IMR-90 (cell line): ENCODE measurements at regions not wholly inside any gene's neighbourhood (a gene's known extent, or its start where the extent isn't known, plus 50 kb on each side); places are given as distances from the start of the nearest gene placed in this dataset.
"Not testable (repeated sequence)": the region's sequence is repeated elsewhere in the genome, so short reads cannot be mapped to it uniquely, and the experiment has no call there.

ENCODE experiments used
- ATAC-seq: fragments of 200-7000 bp; cut with Tn5 transposase; 2 replicates; pipeline ENCODE4 v1.9.1; 2020; ENCODE audit warnings: low read depth, mild to moderate bottlenecking, moderate library complexity
- BruUV-seq: library from RNA; stranded (reverse); fragments of 400-500 nt; replicated peaks from 2 replicates; lab custom pipeline; 2021; lab: Mats Ljungman, UMichigan
- CTCF ChIA-PET: fragments of 300-600 bp; formaldehyde crosslinking; extraction: SDS; loops from one replicate; lab custom pipeline; 2021; ENCODE audit warnings: antibody characterized with exemption; lab: Yijun Ruan, JAX
- POLR2A ChIA-PET: fragments of 300-600 bp; sonication (Branson Sonifier 250); formaldehyde crosslinking; loops from one replicate; lab custom pipeline; 2022; ENCODE audit warnings: antibody characterized with exemption; ENCODE audit not compliant: unreplicated experiment; lab: Charles Lee
- DNase-seq: peaks from one replicate; pipeline ENCODE4 v3.0.0; 2013
- H2AFZ ChIP-seq: replicated peaks from 2 replicates; pipeline ENCODE3; 2013; ENCODE audit warnings: low read length, mild to moderate bottlenecking; ENCODE audit not compliant: poor library complexity
- H2AK5ac ChIP-seq: 2 replicates; pipeline ENCODE4 v1.6.1; 2013; ENCODE audit warnings: low read depth, low read length, inconsistent platforms
- H2AK9ac ChIP-seq: replicated peaks from 2 replicates; pipeline ENCODE3; 2013; ENCODE audit warnings: mild to moderate bottlenecking, low read depth, low read length, moderate library complexity; ENCODE audit not compliant: poor library complexity
- H2BK120ac ChIP-seq: 2 replicates; pipeline ENCODE4 v1.6.1; 2013; ENCODE audit warnings: low read depth, low read length, inconsistent platforms
- H2BK15ac ChIP-seq: 3 replicates; pipeline ENCODE4 v1.6.1; 2013; ENCODE audit warnings: low read depth, low read length, inconsistent platforms
- H2BK20ac ChIP-seq: 2 replicates; pipeline ENCODE4 v1.6.1; 2013; ENCODE audit warnings: low read depth, mild to moderate bottlenecking, inconsistent platforms, low read length, moderate library complexity
- H2BK5ac ChIP-seq: 2 replicates; pipeline ENCODE4 v1.6.1; 2013; ENCODE audit warnings: mild to moderate bottlenecking, low read depth, low read length, inconsistent platforms; ENCODE audit not compliant: poor library complexity, severe bottlenecking
- H3K14ac ChIP-seq: replicated peaks from 2 replicates; pipeline ENCODE4 v1.6.1; 2013; ENCODE audit warnings: low read depth, low read length, inconsistent platforms
- H3K18ac ChIP-seq: 2 replicates; pipeline ENCODE4 v1.6.1; 2013; ENCODE audit warnings: low read depth, low read length, control low read depth
- H3K23ac ChIP-seq: 2 replicates; pipeline ENCODE4 v1.6.1; 2013; ENCODE audit warnings: low read depth, low read length, inconsistent platforms
- H3K27ac ChIP-seq: 2 replicates; pipeline ENCODE4 v1.5.1; 2013; ENCODE audit warnings: mild to moderate bottlenecking, control low read depth, low read length; ENCODE audit not compliant: insufficient read depth
- H3K27me3 ChIP-seq: 2 replicates; pipeline ENCODE4 v1.6.1; 2013; ENCODE audit warnings: low read length; ENCODE audit not compliant: control insufficient read depth, insufficient read depth
- H3K36me3 ChIP-seq: 2 replicates; pipeline ENCODE4 v1.6.1; 2013; ENCODE audit warnings: low read length, mixed read lengths; ENCODE audit not compliant: control insufficient read depth, insufficient read depth
- H3K4ac ChIP-seq: 2 replicates; pipeline ENCODE4 v1.6.1; 2013; ENCODE audit warnings: low read depth, low read length, inconsistent platforms
- H3K4me1 ChIP-seq: 2 replicates; pipeline ENCODE4 v1.6.1; 2013; ENCODE audit warnings: low read length, mixed read lengths; ENCODE audit not compliant: control insufficient read depth, insufficient read depth
- H3K4me2 ChIP-seq: 2 replicates; pipeline ENCODE4 v1.6.1; 2013; ENCODE audit warnings: low read depth, mild to moderate bottlenecking, control low read depth, low read length, moderate library complexity
- H3K4me3 ChIP-seq: 2 replicates; pipeline ENCODE4 v1.5.1; 2013; ENCODE audit warnings: low read depth, mild to moderate bottlenecking, control low read depth, low read length, moderate library complexity; ENCODE audit not compliant: insufficient read depth
- H3K56ac ChIP-seq: 2 replicates; pipeline ENCODE4 v1.6.1; 2013; ENCODE audit warnings: low read length, inconsistent platforms; ENCODE audit not compliant: insufficient read depth; ENCODE audit errors: extremely low read depth
- H3K79me1 ChIP-seq, 2 experiments: 2 replicates each; pipeline ENCODE4 v1.6.1; 2013; ENCODE audit warnings: low read length in 2 of 2, inconsistent platforms in 1 of 2, low read depth in 1 of 2
- H3K9ac ChIP-seq: 2 replicates; pipeline ENCODE4 v1.6.1; 2013; ENCODE audit warnings: low read depth, low read length, control low read depth
- H3K9me1 ChIP-seq: 2 replicates; pipeline ENCODE4 v1.6.1; 2013; ENCODE audit warnings: low read length, inconsistent platforms; ENCODE audit not compliant: insufficient read depth
- H3K9me3 ChIP-seq: 2 replicates; pipeline ENCODE4 v1.6.1; 2013; ENCODE audit warnings: low read length; ENCODE audit not compliant: control insufficient read depth, insufficient read depth
- H4K20me1 ChIP-seq: 2 replicates; pipeline ENCODE4 v1.6.1; 2013; ENCODE audit warnings: low read length, inconsistent platforms; ENCODE audit not compliant: insufficient read depth
- H4K5ac ChIP-seq: 2 replicates; pipeline ENCODE4 v1.6.1; 2013; ENCODE audit warnings: mild to moderate bottlenecking, low read depth, low read length, control low read depth
- H4K8ac ChIP-seq, 2 experiments: 2 replicates each; pipeline ENCODE4 v1.6.1; 2013; ENCODE audit warnings: low read depth in 2 of 2, low read length in 2 of 2, control low read depth in 1 of 2, inconsistent platforms in 1 of 2
- H4K91ac ChIP-seq: 2 replicates; pipeline ENCODE4 v1.6.1; 2013; ENCODE audit warnings: low read depth, low read length, inconsistent platforms; ENCODE audit not compliant: insufficient read depth
- WGBS, 2 experiments: methylation state at CpG; one replicate each; pipeline versions ENCODE4 v1.1.5 to v1.1.7; 2013; ENCODE audit warnings: missing lambda C conversion rate in 2 of 2; ENCODE audit not compliant: insufficient read length in 1 of 2; ENCODE audit errors: extremely low coverage in 2 of 2; 5-methylcytosine and 5-hydroxymethylcytosine counted together
- dilution Hi-C: fragments of 300-500 bp; cut with HindIII; formaldehyde crosslinking; loops from one replicate; pipeline ENCODE4 v1.14.3; 2018; ENCODE audit warnings: low sequenced_read_pairs; ENCODE audit not compliant: unreplicated experiment
- in situ Hi-C: fragments of 300-500 bp; cut with MboI; formaldehyde crosslinking; loops from 3 replicates; pipeline ENCODE4 v1.14.3; 2019; ENCODE audit warnings: low sequenced_read_pairs, inconsistent platforms, mixed read lengths
- intact Hi-C: fragments of 100-400 bp; cut with micrococcal nuclease; formaldehyde crosslinking; loops from 2 replicates; pipeline ENCODE4 v1.10.0; 2022

DNA sequence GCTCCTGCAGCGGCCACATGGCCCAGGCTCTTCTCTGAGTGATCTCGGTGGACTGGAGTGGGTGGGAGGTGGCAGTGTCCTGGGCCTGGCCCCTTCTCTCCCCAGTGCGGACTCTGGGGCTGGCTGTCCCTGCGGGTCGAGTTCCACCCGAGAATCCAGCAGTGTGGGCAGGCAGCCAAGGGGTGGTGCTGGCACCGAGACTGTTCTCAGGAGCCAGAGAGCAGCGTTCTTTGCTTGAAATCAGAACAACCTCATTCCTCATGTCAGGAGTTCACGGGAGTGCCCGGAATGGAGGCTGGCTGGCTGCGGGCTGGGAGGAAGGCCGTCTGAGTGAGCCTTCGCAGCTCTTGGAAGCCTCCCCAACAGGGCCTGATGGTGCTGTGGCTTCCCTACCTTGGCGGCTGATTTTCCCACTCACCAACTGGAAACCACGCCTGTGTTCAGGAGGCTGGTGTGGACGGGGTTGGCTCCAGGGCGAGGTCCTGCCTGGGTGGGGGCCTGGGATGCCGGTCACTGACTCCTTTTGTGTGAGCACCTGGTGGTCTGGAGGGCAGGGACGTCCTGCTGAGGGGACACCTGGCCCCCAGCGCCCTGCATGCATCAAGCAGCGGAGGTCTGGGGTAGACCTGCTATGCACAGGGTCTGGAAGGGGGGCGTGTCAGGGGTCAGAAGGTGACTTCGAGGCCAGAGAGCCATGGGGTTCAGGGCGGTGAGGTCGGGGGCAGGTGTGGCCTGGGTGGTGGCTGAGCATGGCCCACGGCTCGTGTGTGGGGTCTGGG is 137.6 kb downstream of the TMEM121 start:
- ATAC-seq, H3K9ac ChIP-seq, H4K5ac ChIP-seq, H3K4me1 ChIP-seq, H3K56ac ChIP-seq, H2BK20ac ChIP-seq, H4K20me1 ChIP-seq, BruUV-seq, H2AK5ac ChIP-seq, CTCF ChIA-PET, DNase-seq, H2BK15ac ChIP-seq, H3K27ac ChIP-seq, in situ Hi-C loops, H3K23ac ChIP-seq, H3K4ac ChIP-seq, H3K18ac ChIP-seq, H3K9me1 ChIP-seq, intact Hi-C loops, H3K4me3 ChIP-seq, H3K4me2 ChIP-seq, H3K79me1 ChIP-seq, H3K27me3 ChIP-seq, H2AK9ac ChIP-seq, H3K14ac ChIP-seq, H2BK5ac ChIP-seq, dilution Hi-C loops, H4K91ac ChIP-seq, H3K36me3 ChIP-seq, H2BK120ac ChIP-seq, H4K8ac ChIP-seq, POLR2A ChIA-PET, H2AFZ ChIP-seq: not testable (repeated sequence)
- H3K9me3 ChIP-seq: peaks cover 43% of the 10 kb centered on the region
- WGBS, 2 experiments: 53% methylated on average over 2 of the region's 27 CpGs; no CpG with 5 or more reads in 1 of the 2 experiments
